Natural killer cell treated with Interleukin-12 subunit alpha and Interleukin-12 subunit beta and Interleukin-15 and Interleukin-18, amount 100 ng/mL, for 72 hours (primary cell): ENCODE measurements at regions not wholly inside any gene's neighbourhood (a gene's known extent, or its start where the extent isn't known, plus 50 kb on each side); places are given as distances from the start of the nearest gene placed in this dataset.

Source experiments
- ATAC-seq, 2 donors: fragments of 150-1000 bp; cut with Tn5 transposase in 1 of 2; sonication (Bioruptor Pico), chemical (Tn5 transposase) in 1 of 2; 2 replicates each; pipeline ENCODE4 v1.10.0; 2021
- DNase-seq: peaks from one replicate; pipeline ENCODE4 v3.0.0; 2022; ENCODE audit warnings: low spot score
- H3K27ac Mint-ChIP-seq, 2 donors: 1 replicate in 1 of 2; 2 replicates in 1 of 2; pipeline ENCODE4 v1.8.0; 2022; ENCODE audit warnings: mixed read lengths in 2 of 2, mild to moderate bottlenecking in 1 of 2, moderate library complexity in 1 of 2
- H3K27me3 Mint-ChIP-seq, 2 donors: 1 replicate in 1 of 2; 2 replicates in 1 of 2; pipeline ENCODE4 v1.8.0; 2022; ENCODE audit warnings: mixed read lengths in 2 of 2
- H3K36me3 Mint-ChIP-seq: one replicate; pipeline ENCODE4 v1.8.0; 2022; ENCODE audit warnings: mixed read lengths
- H3K4me1 Mint-ChIP-seq, 2 donors: 1 replicate in 1 of 2; 2 replicates in 1 of 2; pipeline ENCODE4 v1.8.0; 2022; ENCODE audit warnings: low read depth in 2 of 2, mixed read lengths in 2 of 2, mild to moderate bottlenecking in 1 of 2
- H3K4me3 Mint-ChIP-seq: one replicate; pipeline ENCODE4 v1.8.0; 2022; ENCODE audit warnings: mixed read lengths
- H3K9me3 Mint-ChIP-seq: 2 replicates; pipeline ENCODE4 v1.8.0; 2022; ENCODE audit warnings: mixed read lengths

GRCh38 chr10:90579602-90580242 is 278.1 kb downstream of the HTR7 start:
- no peaks in the 10 kb centered on the region for H3K4me1 Mint-ChIP-seq
- H3K4me3 Mint-ChIP-seq, result no peak overlapping the region
- H3K36me3 Mint-ChIP-seq, result no peaks in the 10 kb centered on the region
- H3K9me3 Mint-ChIP-seq, result peaks cover 6% of the 10 kb centered on the region
- DNase-seq (no peak), ATAC-seq (no peak)
- no peak overlapping the region for H3K27ac Mint-ChIP-seq
- no peaks in the 10 kb centered on the region for H3K27me3 Mint-ChIP-seq

- Mint-ChIP-seq H3K27ac (no peak overlapping the region), H3K27me3 (no peaks in the 10 kb centered on the region), H3K4me3 (no peak overlapping the region), H3K9me3 (peaks cover 6% of the 10 kb centered on the region), H3K4me1 (no peaks in the 10 kb centered on the region), H3K36me3 (no peaks in the 10 kb centered on the region)
- DNase-seq (no peak), ATAC-seq (no peak)
Measured at GRCh38 chr10:90583416-90583815, 274.4 kb downstream of the HTR7 start.

GRCh38 chr10:90587081-90587491 is 270.8 kb downstream of the HTR7 start:
- DNase-seq, result no peak
- Mint-ChIP-seq H3K4me1 (no peaks in the 10 kb centered on the region), H3K36me3 (no peaks in the 10 kb centered on the region), H3K27me3 (no peaks in the 10 kb centered on the region), H3K4me3 (no peak overlapping the region), H3K9me3 (no peaks in the 10 kb centered on the region), H3K27ac (no peak overlapping the region)
- no peak for ATAC-seq

- Mint-ChIP-seq H3K4me1 (no peaks in the 10 kb centered on the region), H3K27me3 (no peaks in the 10 kb centered on the region), H3K9me3 (no peaks in the 10 kb centered on the region), H3K4me3 (no peak overlapping the region), H3K36me3 (no peaks in the 10 kb centered on the region), H3K27ac (no peak overlapping the region)
- ATAC-seq (no peak), DNase-seq (no peak)
Measured at GRCh38 chr10:90587561-90587960, 270.3 kb downstream of the HTR7 start.

- H3K9me3 Mint-ChIP-seq, result no peaks in the 10 kb centered on the region
- H3K36me3 Mint-ChIP-seq, result no peaks in the 10 kb centered on the region
- no peaks in the 10 kb centered on the region for H3K27me3 Mint-ChIP-seq
- DNase-seq (no peak), ATAC-seq (no peak)
- H3K27ac Mint-ChIP-seq, result no peak overlapping the region
- no peaks in the 10 kb centered on the region for H3K4me1 Mint-ChIP-seq
- no peak overlapping the region for H3K4me3 Mint-ChIP-seq
Measured at GRCh38 chr10:90588222-90588621, 269.6 kb downstream of the HTR7 start.

GRCh38 chr10:90589825-90590224 is 268.0 kb downstream of the HTR7 start:
- H3K9me3 Mint-ChIP-seq, result no peaks in the 10 kb centered on the region
- no peak for ATAC-seq
- H3K27ac Mint-ChIP-seq, result no peak overlapping the region
- no peaks in the 10 kb centered on the region for H3K4me1 Mint-ChIP-seq
- H3K27me3 Mint-ChIP-seq, result no peaks in the 10 kb centered on the region
- H3K36me3 Mint-ChIP-seq, result no peaks in the 10 kb centered on the region
- DNase-seq, result no peak
- H3K4me3 Mint-ChIP-seq, result no peak overlapping the region

- Mint-ChIP-seq H3K9me3 (no peaks in the 10 kb centered on the region), H3K4me3 (no peak overlapping the region), H3K27me3 (no peaks in the 10 kb centered on the region), H3K36me3 (no peaks in the 10 kb centered on the region), H3K27ac (no peak overlapping the region), H3K4me1 (no peaks in the 10 kb centered on the region)
- DNase-seq (no peak), ATAC-seq (no peak)
Measured at GRCh38 chr10:90591629-90592028, 266.2 kb downstream of the HTR7 start.

- H3K36me3 Mint-ChIP-seq, result no peaks in the 10 kb centered on the region
- no peak overlapping the region for H3K4me3 Mint-ChIP-seq
- H3K27me3 Mint-ChIP-seq, result no peaks in the 10 kb centered on the region
- DNase-seq, result no peak
- H3K27ac Mint-ChIP-seq, result no peak overlapping the region
- no peaks in the 10 kb centered on the region for H3K9me3 Mint-ChIP-seq
- H3K4me1 Mint-ChIP-seq, result no peaks in the 10 kb centered on the region
- ATAC-seq, result no peak
Measured at GRCh38 chr10:90592638-90593302, 265.1 kb downstream of the HTR7 start.

- H3K9me3 Mint-ChIP-seq, result peaks cover 4% of the 10 kb centered on the region
- no peaks in the 10 kb centered on the region for H3K27me3 Mint-ChIP-seq
- no peaks in the 10 kb centered on the region for H3K36me3 Mint-ChIP-seq
- H3K27ac Mint-ChIP-seq, result no peak overlapping the region
- H3K4me1 Mint-ChIP-seq, result no peaks in the 10 kb centered on the region
- DNase-seq (no peak), ATAC-seq (no peak)
- no peak overlapping the region for H3K4me3 Mint-ChIP-seq
Measured at GRCh38 chr10:90598513-90598912, 259.3 kb downstream of the HTR7 start.

- H3K4me1 Mint-ChIP-seq, result no peaks in the 10 kb centered on the region
- H3K4me3 Mint-ChIP-seq, result no peak overlapping the region
- no peaks in the 10 kb centered on the region for H3K36me3 Mint-ChIP-seq
- ATAC-seq (no peak), DNase-seq (no peak)
- H3K9me3 Mint-ChIP-seq, result peaks cover 7% of the 10 kb centered on the region
- no peaks in the 10 kb centered on the region for H3K27me3 Mint-ChIP-seq
- H3K27ac Mint-ChIP-seq, result no peak overlapping the region
Measured at GRCh38 chr10:90602862-90603610, 254.8 kb downstream of the HTR7 start.

GRCh38 chr10:90604636-90605035 is 253.2 kb downstream of the HTR7 start:
- DNase-seq, result no peak
- no peak overlapping the region for H3K27ac Mint-ChIP-seq
- no peaks in the 10 kb centered on the region for H3K4me1 Mint-ChIP-seq
- H3K9me3 Mint-ChIP-seq, result peaks cover 7% of the 10 kb centered on the region
- H3K4me3 Mint-ChIP-seq, result no peak overlapping the region
- H3K27me3 Mint-ChIP-seq, result no peaks in the 10 kb centered on the region
- H3K36me3 Mint-ChIP-seq, result no peaks in the 10 kb centered on the region
- no peak for ATAC-seq

- no peak overlapping the region for H3K4me3 Mint-ChIP-seq
- H3K36me3 Mint-ChIP-seq, result no peaks in the 10 kb centered on the region
- no peak overlapping the region for H3K27ac Mint-ChIP-seq
- H3K4me1 Mint-ChIP-seq, result no peaks in the 10 kb centered on the region
- no peaks in the 10 kb centered on the region for H3K27me3 Mint-ChIP-seq
- DNase-seq (no peak), ATAC-seq (no peak)
- H3K9me3 Mint-ChIP-seq, result peaks cover 4% of the 10 kb centered on the region
Measured at GRCh38 chr10:90605506-90605905, 252.3 kb downstream of the HTR7 start.

GRCh38 chr10:90612276-90612675 is 245.6 kb downstream of the HTR7 start:
- H3K9me3 Mint-ChIP-seq, result no peaks in the 10 kb centered on the region
- H3K36me3 Mint-ChIP-seq, result no peaks in the 10 kb centered on the region
- no peaks in the 10 kb centered on the region for H3K27me3 Mint-ChIP-seq

GRCh38 chr10:90614631-90615030 is 243.2 kb downstream of the HTR7 start:
- no peak for ATAC-seq
- no peak overlapping the region for H3K4me3 Mint-ChIP-seq
- no peaks in the 10 kb centered on the region for H3K36me3 Mint-ChIP-seq
- DNase-seq, result no peak
- no peaks in the 10 kb centered on the region for H3K9me3 Mint-ChIP-seq
- H3K27ac Mint-ChIP-seq, result no peak overlapping the region
- H3K4me1 Mint-ChIP-seq, result no peaks in the 10 kb centered on the region
- H3K27me3 Mint-ChIP-seq, result no peaks in the 10 kb centered on the region

More at GRCh38 chr10:90612276-90612675, 245.6 kb downstream of the HTR7 start:
- Mint-ChIP-seq H3K4me1 (no peaks in the 10 kb centered on the region), H3K27ac (no peak overlapping the region), H3K4me3 (no peak overlapping the region)
- DNase-seq (no peak), ATAC-seq (no peak)
